ENCODE measurements at regions not wholly inside any gene's neighbourhood (a gene's known extent, or its start where the extent isn't known, plus 50 kb on each side); places are given as distances from the start of the nearest gene placed in this dataset.

- no peak for DNase-seq (ENCODE audit: low read depth, low spot score)
These were observed 117.5 kb downstream of the SNX19 start for GRCh38 chr11:130798801-130799200.

DNA sequence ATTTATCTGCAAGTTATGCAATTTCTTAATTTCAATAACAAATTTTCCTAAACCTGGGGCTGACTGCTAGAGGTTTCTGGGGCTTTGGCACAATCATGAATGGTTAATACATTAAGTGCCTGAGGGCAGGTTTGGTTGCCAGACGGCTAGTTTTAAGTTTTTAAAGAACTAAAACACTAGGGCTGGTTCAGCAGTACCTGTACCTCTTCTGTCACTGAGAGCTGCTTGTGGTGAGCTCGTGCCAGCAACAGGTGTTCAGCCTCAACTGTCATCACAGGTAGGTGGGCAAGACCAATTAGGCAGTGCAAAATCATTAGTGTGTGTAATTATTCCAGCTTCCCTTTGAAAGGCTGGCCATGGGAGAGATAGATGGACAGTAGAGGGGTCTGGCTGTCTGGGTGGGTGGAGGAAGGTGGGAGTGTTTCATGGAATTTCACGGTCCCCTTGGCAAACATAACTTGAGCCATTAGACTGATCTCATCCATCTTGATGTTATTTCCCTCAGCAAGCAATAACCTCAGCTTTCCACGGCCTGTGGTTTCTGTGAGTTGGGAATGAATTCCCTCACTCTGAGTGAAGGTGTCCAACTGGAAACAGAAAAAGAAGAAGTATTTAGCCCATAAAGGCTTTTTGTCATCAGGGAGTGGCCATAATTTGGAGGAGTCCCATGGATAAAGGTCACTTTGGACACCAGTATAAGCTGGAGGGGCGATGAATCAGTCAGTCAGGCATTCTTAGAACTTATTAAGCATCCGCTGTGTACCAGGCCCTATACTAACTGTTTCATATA is 114.8 kb downstream of the SNX19 start:
- DNase-seq (ENCODE audit: low read depth, low spot score) = no peak

DNA sequence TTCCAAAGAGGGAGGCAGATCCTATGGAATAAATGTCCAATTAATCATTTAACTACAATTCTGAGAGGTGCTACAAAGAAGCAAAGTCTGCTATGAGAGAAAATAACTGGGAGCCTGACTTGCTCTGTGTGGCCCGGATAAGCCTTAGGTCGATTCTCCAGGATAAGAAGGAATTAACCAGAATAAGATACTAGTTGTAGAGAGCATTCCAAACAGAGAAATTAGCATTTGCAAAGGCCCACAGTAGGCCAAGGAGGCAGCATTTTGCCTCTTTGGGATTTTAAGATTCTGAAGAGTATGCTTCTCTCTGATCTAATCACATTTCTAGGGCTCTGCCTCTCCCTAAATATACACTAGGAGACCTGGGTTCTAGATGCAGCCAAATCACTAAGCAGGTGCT is 113.7 kb downstream of the SNX19 start:
- DNase-seq (ENCODE audit: low read depth, low spot score) = no peak

DNA sequence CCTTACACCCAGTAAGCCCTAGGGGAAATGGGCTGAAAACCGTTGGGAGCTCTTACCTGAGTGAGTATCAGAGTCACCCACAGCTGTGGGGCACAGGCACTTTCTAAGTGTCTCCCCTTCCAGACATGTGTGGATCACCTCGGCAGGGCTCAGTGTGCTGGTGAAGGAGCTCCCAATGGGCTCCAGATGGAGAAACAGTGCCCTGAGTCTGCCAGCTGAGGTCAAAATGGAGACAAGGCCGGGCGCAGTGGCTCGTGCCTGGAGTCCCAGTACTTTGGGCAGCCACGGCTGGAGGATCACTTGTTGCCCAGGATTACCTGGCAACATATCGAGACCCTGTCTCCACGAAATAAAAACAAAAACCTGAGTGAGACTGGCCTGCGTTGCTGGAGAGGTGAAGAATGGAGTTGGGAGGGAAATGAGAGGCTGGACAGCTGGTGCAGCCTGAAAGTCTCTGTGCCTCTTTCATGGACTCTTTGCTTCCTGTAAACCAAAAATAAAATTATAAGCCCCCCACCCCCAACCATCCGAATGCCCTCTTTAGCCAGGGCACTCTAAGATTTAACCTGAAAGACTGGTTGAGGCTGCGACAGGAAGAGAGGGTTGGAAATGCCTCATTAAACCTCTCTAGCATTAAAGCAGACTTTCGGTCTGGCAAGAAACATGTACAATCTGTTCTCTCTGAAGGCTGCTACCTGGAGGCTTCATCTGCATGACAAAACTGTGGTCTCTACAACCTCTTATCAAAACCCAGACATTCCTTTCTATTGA is 111.8 kb downstream of the SNX19 start:
- no peak for DNase-seq (ENCODE audit: low read depth, low spot score)

DNA sequence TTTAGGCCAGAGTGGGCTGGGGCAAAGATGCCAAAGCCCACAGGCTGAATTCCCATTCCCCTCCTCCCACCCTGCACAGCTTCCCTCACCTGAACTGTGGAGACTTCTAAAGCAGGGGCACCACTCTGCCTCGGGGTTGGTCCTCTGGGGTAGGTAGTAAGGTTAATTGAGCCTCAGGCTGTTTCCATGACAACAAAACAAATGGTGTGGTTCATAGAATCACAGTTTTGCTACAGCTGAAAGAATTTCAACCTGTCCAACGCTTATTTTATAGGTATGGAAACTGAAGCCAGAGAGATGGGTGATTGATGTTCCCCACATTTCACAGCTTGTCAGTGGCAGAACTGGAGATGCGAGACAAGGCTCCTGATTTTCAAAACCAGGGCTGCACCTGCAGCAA is 109.5 kb downstream of the SNX19 start:
- DNase-seq (ENCODE audit: low read depth, low spot score) = no peak

DNA sequence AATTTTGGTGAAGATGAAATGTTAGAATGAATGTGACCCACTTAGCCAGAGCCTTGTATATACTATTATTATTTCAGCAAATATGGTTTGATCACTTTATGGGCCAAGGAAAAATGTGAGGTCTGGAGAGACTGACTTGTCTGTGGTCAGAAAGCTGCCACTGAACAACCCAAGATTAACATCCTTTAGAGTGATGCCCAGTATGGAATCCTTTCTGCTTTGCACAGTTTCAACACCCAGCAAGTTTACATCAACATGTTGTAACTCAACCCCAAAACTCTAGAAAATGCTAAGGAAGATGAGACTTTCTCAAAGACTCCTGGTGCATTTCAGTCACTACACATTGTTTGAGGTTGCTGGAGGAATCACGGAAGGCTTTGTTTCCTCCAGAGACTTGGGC is 107.7 kb downstream of the SNX19 start:
- DNase-seq (ENCODE audit: low read depth, low spot score) = no peak

DNA sequence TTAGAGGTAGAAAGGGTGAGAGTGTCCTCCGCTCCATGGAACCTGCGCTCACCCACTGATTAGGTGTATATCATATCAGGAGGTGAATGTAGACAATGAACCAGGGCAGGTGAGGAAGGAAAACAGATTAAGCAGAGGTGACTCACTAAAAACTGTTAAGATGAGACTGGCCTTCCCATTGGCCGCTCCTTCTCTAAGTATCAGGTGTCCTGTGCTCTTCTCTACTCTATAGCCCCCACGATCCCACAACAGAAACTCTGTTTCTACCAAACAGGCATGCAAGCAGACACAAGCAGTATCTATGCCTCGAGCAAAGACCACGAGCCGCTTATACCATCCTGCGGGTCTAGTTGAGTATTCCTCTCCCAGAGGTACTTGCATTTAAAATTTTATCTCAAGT is 103.1 kb downstream of the SNX19 start:
- no peak for DNase-seq (ENCODE audit: low read depth, low spot score)

- no peak for DNase-seq (ENCODE audit: low read depth, low spot score)
These were observed 102.6 kb downstream of the SNX19 start for GRCh38 chr11:130813638-130814037.

DNA sequence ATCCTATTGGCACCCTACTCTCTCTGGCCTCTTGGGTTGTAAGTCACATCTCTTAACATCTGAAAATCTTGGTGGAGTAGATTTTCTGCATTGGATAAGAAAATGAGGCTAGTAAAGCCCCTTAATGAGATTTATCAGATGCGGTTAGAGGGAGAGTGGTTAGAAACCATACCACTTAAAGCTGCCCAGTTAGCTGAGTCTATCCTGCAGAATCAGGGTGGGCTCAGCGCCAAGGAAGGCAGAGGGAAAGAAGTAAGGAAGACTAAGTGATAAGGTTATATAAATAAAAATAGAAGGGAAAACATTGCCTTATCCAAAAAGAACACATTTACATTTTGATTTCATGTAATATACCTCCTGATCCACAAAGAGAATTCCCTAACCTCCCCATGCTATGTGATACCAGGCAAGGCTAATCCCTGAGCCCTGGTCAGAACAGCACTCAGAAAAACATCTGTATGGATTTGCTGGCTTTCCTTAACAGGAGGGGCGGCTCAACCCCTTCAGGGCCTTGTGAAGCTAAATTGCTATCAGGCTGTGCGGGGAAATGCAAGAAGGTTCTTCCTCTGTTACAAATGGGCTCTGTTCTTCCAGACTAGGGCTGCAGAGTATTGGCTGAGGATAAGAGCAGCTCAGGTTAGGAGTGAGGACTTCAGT is 101.7 kb downstream of the SNX19 start:
- no peak for DNase-seq (ENCODE audit: low read depth, low spot score)

DNA sequence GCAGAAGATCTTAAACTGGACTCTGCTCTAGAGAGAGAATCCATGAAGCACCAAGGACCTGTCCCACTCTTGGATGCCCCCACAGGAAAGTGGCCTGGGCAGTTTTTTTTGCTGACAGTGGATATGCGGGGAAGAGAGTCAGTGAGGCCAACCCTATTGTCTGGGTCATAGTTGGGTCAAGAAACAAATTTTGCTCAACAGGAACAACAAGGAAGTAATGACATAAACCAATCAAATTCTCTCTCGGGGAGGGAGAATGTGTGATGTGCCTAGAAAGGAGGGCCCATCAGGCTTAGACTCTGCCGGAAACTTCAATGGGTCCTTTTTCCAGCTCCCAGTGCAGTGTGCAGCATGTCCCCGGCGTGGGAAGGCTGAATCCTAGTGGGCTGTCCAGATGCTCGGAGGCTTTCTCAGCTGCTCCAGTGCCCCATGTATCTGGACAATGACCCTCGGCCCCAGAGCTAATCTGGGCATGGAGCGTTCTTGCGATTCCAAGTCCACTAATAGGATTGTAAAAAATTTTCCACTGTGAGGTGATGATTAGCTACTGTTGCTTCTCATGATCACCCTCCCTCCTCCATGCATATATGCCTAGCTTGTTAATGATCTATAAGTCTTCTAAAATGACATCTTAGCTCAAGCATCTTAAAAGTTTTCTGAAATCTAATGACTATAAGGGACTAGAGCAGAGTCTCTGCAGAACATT is 101.0 kb downstream of the SNX19 start:
- no peak for DNase-seq (ENCODE audit: low read depth, low spot score)

GRCh38 chr11:130815956-130816355 is 100.3 kb downstream of the SNX19 start:
- DNase-seq (ENCODE audit: low read depth, low spot score) = no peak

DNA sequence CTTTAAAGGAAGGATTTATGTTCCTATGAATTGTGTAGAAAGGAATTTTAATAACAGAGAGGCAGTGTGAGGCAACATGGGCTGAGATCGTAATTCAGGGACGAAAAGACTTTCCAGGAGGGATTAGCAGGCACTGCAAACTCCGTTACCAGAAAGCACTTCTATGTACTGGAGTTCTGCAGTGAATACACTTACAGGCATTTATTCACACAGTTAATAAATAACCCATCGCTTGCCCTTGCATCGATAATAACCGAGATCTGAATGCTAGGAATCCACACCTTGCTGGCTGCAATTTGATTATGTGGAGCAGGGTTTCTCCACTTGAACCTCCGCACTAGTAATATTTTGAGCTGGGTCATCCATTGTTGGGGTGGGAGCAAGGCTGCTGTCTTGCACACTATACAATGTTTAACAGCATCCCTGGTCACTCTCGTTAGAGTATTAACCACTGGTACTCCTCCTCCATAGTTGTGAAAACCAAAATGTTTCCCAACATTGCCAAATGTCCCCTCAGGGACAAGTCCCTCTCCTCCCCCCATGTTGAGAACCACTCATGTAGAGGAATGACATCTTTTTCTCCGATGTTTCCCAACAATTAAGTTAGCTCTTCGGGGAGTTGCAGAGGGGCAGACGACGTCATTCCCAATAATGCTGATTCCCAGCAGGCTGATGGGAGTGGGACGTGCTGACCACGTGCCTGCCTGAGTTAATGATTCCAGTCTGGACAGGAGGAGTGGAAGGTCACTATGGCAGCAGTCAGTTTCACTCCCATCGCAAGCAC is 99.5 kb downstream of the SNX19 start:
- no peak for DNase-seq (ENCODE audit: low read depth, low spot score)

DNA sequence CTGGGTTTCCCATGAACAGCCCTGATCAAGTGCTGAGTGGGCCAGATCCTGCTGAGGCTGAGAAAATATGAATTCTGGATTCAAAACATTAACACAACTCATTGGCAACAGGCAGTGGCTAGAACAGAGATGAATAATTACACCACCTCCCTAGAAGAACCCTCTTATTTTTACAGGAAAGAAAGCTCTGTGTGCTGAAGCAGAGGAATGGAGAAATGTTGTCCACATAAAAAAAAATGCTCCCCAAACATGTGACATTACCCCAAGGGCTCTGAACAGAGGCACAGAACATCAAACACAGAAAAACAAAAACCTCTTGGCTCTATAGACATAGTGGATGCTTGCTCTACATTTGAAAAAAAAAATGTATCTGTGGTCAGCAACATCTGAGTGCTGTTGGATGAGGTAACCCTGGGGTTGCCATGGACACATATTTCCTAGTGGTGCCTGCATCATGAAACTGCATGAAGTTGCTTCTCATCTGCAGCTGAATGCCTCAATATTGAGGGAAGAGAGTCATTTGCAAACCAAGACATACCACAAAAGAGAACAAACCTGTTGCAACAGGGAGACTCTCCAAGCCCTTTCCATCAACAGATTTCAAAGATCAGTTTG is 98.8 kb downstream of the SNX19 start:
- DNase-seq (ENCODE audit: low read depth, low spot score) = no peak

- DNase-seq (ENCODE audit: low read depth, low spot score) = no peak
These were observed 96.7 kb downstream of the SNX19 start for GRCh38 chr11:130819625-130820024.

Data from brain pericyte (primary cell).